Vagina (tissue), 2 donors: ENCODE measurements at regions not wholly inside any gene's neighbourhood (a gene's known extent, or its start where the extent isn't known, plus 50 kb on each side); places are given as distances from the start of the nearest gene placed in this dataset.

Experiments used
- DNase-seq, 2 donors: peaks; one replicate each; pipeline ENCODE4 v3.0.0-alpha.2; 2017; ENCODE audit errors: extremely low spot score in 2 of 2
- H3K27ac ChIP-seq: fragments of 200-600 bp; sonication (generic); one replicate; pipeline ENCODE4 v1.5.1; 2019
- H3K27me3 ChIP-seq: fragments of 200-600 bp; sonication (generic); one replicate; pipeline ENCODE4 v1.5.1; 2019
- H3K36me3 ChIP-seq, 2 donors: fragments of 200-600 bp; sonication (generic); one replicate each; pipeline ENCODE4 v1.5.1; 2017 to 2019
- H3K4me1 ChIP-seq: fragments of 200-600 bp; sonication (generic); one replicate; pipeline ENCODE4 v1.5.1; 2019
- H3K4me3 ChIP-seq, 2 donors: fragments of 200-600 bp; sonication (generic); 1 replicate in 1 of 2; 2 replicates in 1 of 2; pipeline ENCODE4 v1.5.1; 2016 to 2019
- H3K9me3 ChIP-seq: fragments of 200-600 bp; sonication (generic); one replicate; pipeline ENCODE4 v1.5.1; 2019
- POLR2A ChIP-seq, 2 donors: fragments of 450-650 bp; IDR thresholded peaks; one replicate each; pipeline ENCODE4 v1.6.1; 2017; ENCODE audit warnings: antibody characterized with exemption in 2 of 2, mild to moderate bottlenecking in 2 of 2, moderate library complexity in 2 of 2
- POLR2AphosphoS5 ChIP-seq, 2 donors: sonication (generic); formaldehyde crosslinking; IDR thresholded peaks; one replicate each; pipeline ENCODE4 v1.9.0; 2017; ENCODE audit warnings: antibody characterized with exemption in 2 of 2, mild to moderate bottlenecking in 2 of 2, low read depth in 1 of 2; ENCODE audit not compliant: insufficient read depth in 1 of 2
- intact Hi-C: fragments of 100-400 bp; cut with DNase I; formaldehyde crosslinking; loops from one replicate; pipeline ENCODE4 v1.15.1; 2023
- TF ChIP-seq, protein P1 (sequence below), 3 experiments: fragments of 450-650 bp in 2 of 3; fragments of 200-600 bp in 1 of 3; sonication (generic) in 1 of 3; IDR thresholded peaks; one replicate each; pipeline ENCODE4 v1.5.1; 2017 to 2019; ENCODE audit warnings: antibody characterized with exemption in 3 of 3, mild to moderate bottlenecking in 2 of 3, moderate library complexity in 2 of 3

DNA sequence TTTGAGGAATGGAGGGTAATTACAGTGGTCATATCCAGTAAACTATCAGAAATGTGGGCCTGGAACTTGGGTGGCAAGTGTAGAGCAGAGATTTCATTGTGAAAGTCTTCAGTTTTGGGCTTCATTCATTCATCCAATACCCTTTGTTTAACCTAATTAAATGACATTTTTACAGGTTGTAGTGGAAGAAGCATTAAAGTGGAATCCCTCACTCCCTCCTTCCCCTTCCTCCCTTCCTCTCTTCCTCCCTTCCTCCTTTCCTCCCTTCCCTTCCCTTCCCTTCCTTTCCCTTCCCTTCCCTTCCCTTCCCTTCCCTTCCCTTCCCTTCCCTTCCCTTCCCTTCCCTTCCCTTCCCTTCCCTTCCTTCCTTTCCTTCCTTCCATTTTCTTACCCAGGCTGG is 219.3 kb downstream of the PDCD6IP start:
- no peak overlapping the region for H3K27ac ChIP-seq
- no peaks in the 10 kb centered on the region for H3K9me3 ChIP-seq
- no peak overlapping the region for H3K4me3 ChIP-seq
- intact Hi-C loops, result no loop called here
- no peak for TF ChIP-seq POLR2A (IDR thresholded peaks at IDR 0.05)
- TF ChIP-seq, protein P1, sequence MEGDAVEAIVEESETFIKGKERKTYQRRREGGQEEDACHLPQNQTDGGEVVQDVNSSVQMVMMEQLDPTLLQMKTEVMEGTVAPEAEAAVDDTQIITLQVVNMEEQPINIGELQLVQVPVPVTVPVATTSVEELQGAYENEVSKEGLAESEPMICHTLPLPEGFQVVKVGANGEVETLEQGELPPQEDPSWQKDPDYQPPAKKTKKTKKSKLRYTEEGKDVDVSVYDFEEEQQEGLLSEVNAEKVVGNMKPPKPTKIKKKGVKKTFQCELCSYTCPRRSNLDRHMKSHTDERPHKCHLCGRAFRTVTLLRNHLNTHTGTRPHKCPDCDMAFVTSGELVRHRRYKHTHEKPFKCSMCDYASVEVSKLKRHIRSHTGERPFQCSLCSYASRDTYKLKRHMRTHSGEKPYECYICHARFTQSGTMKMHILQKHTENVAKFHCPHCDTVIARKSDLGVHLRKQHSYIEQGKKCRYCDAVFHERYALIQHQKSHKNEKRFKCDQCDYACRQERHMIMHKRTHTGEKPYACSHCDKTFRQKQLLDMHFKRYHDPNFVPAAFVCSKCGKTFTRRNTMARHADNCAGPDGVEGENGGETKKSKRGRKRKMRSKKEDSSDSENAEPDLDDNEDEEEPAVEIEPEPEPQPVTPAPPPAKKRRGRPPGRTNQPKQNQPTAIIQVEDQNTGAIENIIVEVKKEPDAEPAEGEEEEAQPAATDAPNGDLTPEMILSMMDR (IDR thresholded peaks at IDR 0.05), result no peak
- no peak for TF ChIP-seq POLR2AphosphoS5 (IDR thresholded peaks at IDR 0.05; ENCODE audit: insufficient read depth in 1 of 2, low read depth in 1 of 2)
- H3K27me3 ChIP-seq, result no peaks in the 10 kb centered on the region
- no peaks in the 10 kb centered on the region for H3K4me1 ChIP-seq
- no peak for DNase-seq
- H3K36me3 ChIP-seq, result no peaks in the 10 kb centered on the region

DNA sequence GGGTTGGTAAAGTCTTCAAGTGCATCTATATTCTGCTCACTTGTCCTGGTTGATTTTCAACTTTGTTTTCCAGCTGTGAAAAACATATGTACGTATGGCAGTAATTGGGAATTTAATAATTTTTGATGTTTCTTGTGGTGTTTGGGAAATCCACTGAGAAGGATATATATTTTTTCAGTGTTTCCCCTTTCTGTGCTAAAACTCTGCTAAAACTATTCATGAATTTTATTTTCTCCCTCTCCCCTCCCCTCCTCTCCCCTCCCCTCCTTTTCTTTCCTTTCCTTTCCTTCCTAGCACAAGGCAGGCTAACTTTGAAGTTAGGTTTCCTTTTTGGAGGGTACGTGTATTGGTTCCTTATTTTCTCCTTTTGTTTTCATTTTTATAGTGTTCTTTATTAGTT is 220.7 kb downstream of the PDCD6IP start:
- H3K27ac ChIP-seq, result no peak overlapping the region
- no peaks in the 10 kb centered on the region for H3K4me1 ChIP-seq
- intact Hi-C loops, result no loop called here
- H3K27me3 ChIP-seq, result no peaks in the 10 kb centered on the region
- no peak for DNase-seq
- H3K9me3 ChIP-seq, result no peaks in the 10 kb centered on the region
- no peak overlapping the region for H3K4me3 ChIP-seq
- H3K36me3 ChIP-seq, result no peaks in the 10 kb centered on the region
- TF ChIP-seq POLR2AphosphoS5 (IDR thresholded peaks at IDR 0.05; ENCODE audit: insufficient read depth in 1 of 2, low read depth in 1 of 2) (no peak), POLR2A (IDR thresholded peaks at IDR 0.05) (no peak)
- TF ChIP-seq, protein P1 (IDR thresholded peaks at IDR 0.05), result no peak

DNA sequence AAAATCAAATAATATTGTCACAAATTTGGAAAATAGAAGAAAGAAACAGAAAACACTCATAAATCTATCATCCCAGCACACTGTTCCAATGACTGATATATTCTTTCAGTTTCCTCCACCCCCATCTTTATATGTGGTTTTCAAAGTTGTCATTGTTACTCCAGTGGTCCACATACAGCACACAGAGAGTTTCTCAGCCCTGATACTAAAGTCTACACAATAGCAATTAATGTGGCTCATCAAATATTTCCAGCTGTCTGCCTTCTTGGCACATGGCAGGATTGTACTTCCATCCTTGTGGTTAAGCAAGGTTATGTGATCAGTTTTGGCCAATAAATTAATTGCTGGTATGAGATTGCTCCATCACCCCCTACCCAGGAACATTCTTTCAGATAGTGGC is 221.7 kb downstream of the PDCD6IP start:
- Histone ChIP-seq H3K27ac (no peak overlapping the region), H3K36me3 (no peaks in the 10 kb centered on the region), H3K9me3 (no peaks in the 10 kb centered on the region), H3K27me3 (no peaks in the 10 kb centered on the region), H3K4me3 (no peak overlapping the region), H3K4me1 (no peaks in the 10 kb centered on the region)
- TF ChIP-seq, protein P1 (IDR thresholded peaks at IDR 0.05), result no peak
- intact Hi-C loops, result no loop called here
- no peak for DNase-seq

DNA sequence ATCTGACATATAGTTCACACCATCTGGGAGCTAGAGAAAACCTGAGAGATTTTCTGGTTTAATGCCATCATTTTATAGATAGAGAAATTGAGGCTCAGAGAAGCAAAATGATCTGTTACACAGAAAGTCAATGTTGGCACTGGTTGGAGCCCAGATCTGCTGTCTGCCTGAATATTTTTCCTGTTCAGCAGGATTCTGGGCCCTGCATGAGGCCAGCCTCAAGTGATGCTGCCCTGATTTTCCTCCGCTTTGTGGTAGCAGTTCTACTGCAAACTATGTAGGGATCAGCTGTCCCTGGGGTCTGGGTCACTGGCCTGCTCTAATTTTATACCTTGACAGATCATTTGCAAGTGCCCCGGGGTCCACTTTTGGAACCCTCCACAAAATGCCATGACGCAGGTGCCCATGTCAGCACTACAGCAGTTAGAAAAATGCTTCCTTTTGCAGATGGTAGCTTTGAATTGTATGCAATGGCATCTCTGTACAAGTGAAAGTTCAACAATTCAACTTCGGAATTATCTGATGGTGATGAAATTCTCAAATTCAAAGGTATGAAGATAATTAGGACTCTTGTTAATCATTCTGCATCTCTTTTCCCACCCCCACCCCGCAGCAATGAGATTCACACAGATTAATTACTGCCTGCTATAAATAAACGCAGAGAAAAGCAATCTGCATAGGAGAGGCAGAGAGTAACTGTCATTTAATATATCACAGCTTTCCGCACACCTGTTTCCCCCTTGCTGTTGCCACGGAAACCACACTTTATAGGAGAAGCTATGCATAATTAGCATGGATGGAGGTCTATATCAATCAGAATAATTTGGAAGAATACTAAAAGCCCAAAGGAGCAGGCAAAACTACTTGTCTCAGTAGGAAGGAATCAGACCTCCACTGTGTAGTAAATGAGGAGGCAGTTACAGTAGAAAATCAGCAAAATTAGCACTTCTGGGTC is 222.6 kb downstream of the PDCD6IP start:
- Histone ChIP-seq H3K9me3 (no peaks in the 10 kb centered on the region), H3K27me3 (no peaks in the 10 kb centered on the region), H3K36me3 (no peaks in the 10 kb centered on the region), H3K4me3 (no peak overlapping the region), H3K27ac (no peak overlapping the region), H3K4me1 (no peaks in the 10 kb centered on the region)
- TF ChIP-seq, protein P1 (IDR thresholded peaks at IDR 0.05), result no peak
- TF ChIP-seq POLR2A (IDR thresholded peaks at IDR 0.05) (no peak), POLR2AphosphoS5 (IDR thresholded peaks at IDR 0.05; ENCODE audit: insufficient read depth in 1 of 2, low read depth in 1 of 2) (no peak)
- DNase-seq, result no peak
- intact Hi-C loops, result no loop called here

DNA sequence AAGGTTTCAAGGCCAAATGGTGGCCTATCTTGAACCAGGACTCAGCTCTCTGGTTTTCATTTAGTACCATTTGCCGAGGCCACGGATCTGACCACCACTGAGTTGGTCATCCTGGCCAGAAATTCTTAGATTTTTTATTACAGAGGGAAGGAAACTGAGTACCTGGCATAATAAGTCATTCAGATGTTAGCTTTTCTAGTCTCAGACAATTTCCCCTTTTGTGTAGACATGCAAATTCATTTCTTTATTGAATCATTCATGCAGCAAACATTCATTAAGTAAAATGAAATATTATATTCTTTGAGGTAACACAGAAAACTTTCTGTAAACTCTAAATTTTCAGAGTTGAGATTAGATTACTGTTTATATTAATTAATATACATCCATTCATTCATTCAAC is 223.7 kb downstream of the PDCD6IP start:
- Histone ChIP-seq H3K27ac (no peak overlapping the region), H3K9me3 (no peaks in the 10 kb centered on the region), H3K36me3 (no peaks in the 10 kb centered on the region), H3K27me3 (no peaks in the 10 kb centered on the region), H3K4me3 (no peak overlapping the region), H3K4me1 (no peaks in the 10 kb centered on the region)
- intact Hi-C loops, result no loop called here
- DNase-seq, result no peak
- TF ChIP-seq POLR2A (IDR thresholded peaks at IDR 0.05) (no peak), POLR2AphosphoS5 (IDR thresholded peaks at IDR 0.05; ENCODE audit: insufficient read depth in 1 of 2, low read depth in 1 of 2) (no peak)
- TF ChIP-seq, protein P1 (IDR thresholded peaks at IDR 0.05), result no peak
